Progenitor cell of endocrine pancreas (in vitro differentiated cells): ENCODE measurements at regions not wholly inside any gene's neighbourhood (a gene's known extent, or its start where the extent isn't known, plus 50 kb on each side); places are given as distances from the start of the nearest gene placed in this dataset.

ENCODE experiments used
- DNase-seq: peaks from one replicate; pipeline ENCODE4 v3.0.0; 2021; ENCODE audit warnings: low spot score; ENCODE audit not compliant: unreplicated experiment
- H3K27ac Mint-ChIP-seq: 2 replicates; pipeline ENCODE4 v1.8.0; 2021; ENCODE audit warnings: mild to moderate bottlenecking, moderate library complexity, mixed read lengths
- H3K27me3 Mint-ChIP-seq: 2 replicates; pipeline ENCODE4 v1.8.0; 2021; ENCODE audit warnings: mixed read lengths
- H3K36me3 Mint-ChIP-seq: 2 replicates; pipeline ENCODE4 v1.8.0; 2022; ENCODE audit warnings: mixed read lengths; ENCODE audit not compliant: insufficient read depth
- H3K4me1 Mint-ChIP-seq: 2 replicates; pipeline ENCODE4 v1.8.0; 2021; ENCODE audit warnings: low read depth, mixed read lengths
- H3K4me3 Mint-ChIP-seq: 2 replicates; pipeline ENCODE4 v1.8.0; 2021; ENCODE audit warnings: low read depth, mild to moderate bottlenecking, moderate library complexity, mixed read lengths
- H3K9me3 Mint-ChIP-seq: 2 replicates; pipeline ENCODE4 v1.8.0; 2021; ENCODE audit warnings: low read depth, mixed read lengths
- CTCF ChIP-seq: fragments of 200-600 bp; sonication (generic); IDR thresholded peaks from one replicate; pipeline ENCODE4 v1.5.0; 2021; ENCODE audit warnings: antibody characterized with exemption, mild to moderate bottlenecking; ENCODE audit not compliant: unreplicated experiment

GRCh38 chr4:111792632-111793031 lies 352.6 kb upstream of the FAM241A start:
- Mint-ChIP-seq H3K9me3 (no peaks in the 10 kb centered on the region), H3K4me1 (peaks cover 40% of the 10 kb centered on the region), H3K36me3 (no peaks in the 10 kb centered on the region)

GRCh38 chr4:111793433-111794091 lies 351.7 kb upstream of the FAM241A start:
- Mint-ChIP-seq H3K36me3 (no peaks in the 10 kb centered on the region), H3K27me3 (peaks cover 11% of the 10 kb centered on the region), H3K9me3 (no peaks in the 10 kb centered on the region), H3K4me3 (no peak overlapping the region), H3K27ac (no peak overlapping the region), H3K4me1 (peaks cover 42% of the 10 kb centered on the region)
- TF ChIP-seq CTCF: no peak
- DNase-seq: no peak

More at GRCh38 chr4:111792632-111793031, 352.6 kb upstream of the FAM241A start:
- Mint-ChIP-seq H3K4me3 (no peak overlapping the region), H3K27me3 (peaks cover 15% of the 10 kb centered on the region), H3K27ac (no peak overlapping the region)
- no peak for DNase-seq
- no peak for TF ChIP-seq CTCF

- Mint-ChIP-seq H3K4me3 (no peak overlapping the region), H3K27ac (peak overlapping the region; percentile 7), H3K27me3 (peaks cover 9% of the 10 kb centered on the region), H3K4me1 (peaks cover 30% of the 10 kb centered on the region), H3K9me3 (peaks cover 2% of the 10 kb centered on the region), H3K36me3 (peaks cover 2% of the 10 kb centered on the region)
- no peak for TF ChIP-seq CTCF
- DNase-seq: no peak
These were observed 347.6 kb upstream of the FAM241A start for GRCh38 chr4:111797455-111798163.

- no peak for DNase-seq
These were observed 346.4 kb upstream of the FAM241A start for GRCh38 chr4:111798840-111799239.

GRCh38 chr4:111800551-111800950 lies 344.7 kb upstream of the FAM241A start:
- Mint-ChIP-seq H3K4me1 (peaks cover 23% of the 10 kb centered on the region), H3K27me3 (peaks cover 12% of the 10 kb centered on the region), H3K9me3 (peaks cover 3% of the 10 kb centered on the region), H3K36me3 (peaks cover 2% of the 10 kb centered on the region), H3K4me3 (no peak overlapping the region), H3K27ac (no peak overlapping the region)
- DNase-seq: no peak
- no peak for TF ChIP-seq CTCF

More at GRCh38 chr4:111798840-111799239, 346.4 kb upstream of the FAM241A start:
- Mint-ChIP-seq H3K4me1 (peaks cover 22% of the 10 kb centered on the region), H3K27me3 (peaks cover 9% of the 10 kb centered on the region), H3K27ac (no peak overlapping the region), H3K36me3 (peaks cover 2% of the 10 kb centered on the region), H3K4me3 (no peak overlapping the region), H3K9me3 (peaks cover 3% of the 10 kb centered on the region)
- TF ChIP-seq CTCF: peak; percentile 52
